Loucy (cell line): ENCODE measurements at regions not wholly inside any gene's neighbourhood (a gene's known extent, or its start where the extent isn't known, plus 50 kb on each side); places are given as distances from the start of the nearest gene placed in this dataset.

Experiments used
- H2AFZ ChIP-seq: fragments of 200-600 bp; sonication (generic); 2 replicates; pipeline ENCODE4 v1.6.0; 2016; ENCODE audit warnings: antibody characterized with exemption, mild to moderate bottlenecking, low read length, moderate library complexity
- H3F3A ChIP-seq: fragments of 200-600 bp; 2 replicates; pipeline ENCODE4 v1.6.0; 2016; ENCODE audit warnings: antibody characterized with exemption, low read depth, mild to moderate bottlenecking
- H3K27me3 ChIP-seq: fragments of 200-600 bp; sonication (generic); 2 replicates; pipeline ENCODE4 v1.6.1; 2014; ENCODE audit warnings: low read length, mild to moderate bottlenecking; ENCODE audit not compliant: insufficient read depth, poor library complexity, severe bottlenecking
- H3K36me3 ChIP-seq: fragments of 200-600 bp; sonication (generic); 2 replicates; pipeline ENCODE4 v1.6.1; 2016; ENCODE audit warnings: low read length; ENCODE audit not compliant: insufficient read depth
- H3K4me1 ChIP-seq: fragments of 200-600 bp; sonication (generic); 2 replicates; pipeline ENCODE4 v1.5.1; 2014; ENCODE audit warnings: low read length, mild to moderate bottlenecking; ENCODE audit not compliant: insufficient read depth, poor library complexity, severe bottlenecking
- H3K4me2 ChIP-seq: fragments of 200-600 bp; sonication (generic); 2 replicates; pipeline ENCODE4 v1.6.0; 2014; ENCODE audit warnings: antibody characterized with exemption, low read length, low read depth, mild to moderate bottlenecking; ENCODE audit not compliant: poor library complexity, severe bottlenecking
- H3K4me3 ChIP-seq: fragments of 200-600 bp; sonication (generic); 2 replicates; pipeline ENCODE4 v1.5.1; 2014; ENCODE audit warnings: low read length, mild to moderate bottlenecking, mixed read lengths; ENCODE audit not compliant: poor library complexity, severe bottlenecking
- H3K79me2 ChIP-seq: fragments of 200-600 bp; sonication (generic); 2 replicates; pipeline ENCODE4 v1.6.1; 2014; ENCODE audit warnings: low read length; ENCODE audit not compliant: insufficient read depth
- H3K9ac ChIP-seq: fragments of 200-600 bp; sonication (generic); 2 replicates; pipeline ENCODE4 v1.6.0; 2014; ENCODE audit warnings: mild to moderate bottlenecking, low read depth, low read length, moderate library complexity; ENCODE audit not compliant: poor library complexity, severe bottlenecking
- H3K9me2 ChIP-seq: fragments of 200-600 bp; sonication (generic); replicated peaks from 2 replicates; pipeline ENCODE4 v1.6.1; 2016; ENCODE audit warnings: low read depth, low read length, mixed read lengths
- H3K9me3 ChIP-seq: fragments of 200-600 bp; sonication (generic); 2 replicates; pipeline ENCODE4 v1.6.1; 2014; ENCODE audit warnings: mild to moderate bottlenecking, antibody characterized with exemption, low read length, low read depth; ENCODE audit not compliant: insufficient read depth
- H4K20me1 ChIP-seq: fragments of 200-600 bp; sonication (generic); 2 replicates; pipeline ENCODE4 v1.6.0; 2014; ENCODE audit warnings: antibody characterized with exemption, low read length, mild to moderate bottlenecking; ENCODE audit not compliant: insufficient read depth, poor library complexity, severe bottlenecking
- CTCF ChIP-seq: fragments of 200-600 bp; sonication (generic); conservative IDR thresholded peaks from 2 replicates; pipeline ENCODE4 v1.5.1; 2014; ENCODE audit warnings: mild to moderate bottlenecking, antibody characterized with exemption, low read length
- EZH2phosphoT487 ChIP-seq: fragments of 200-600 bp; IDR thresholded peaks from 2 replicates; pipeline ENCODE4 v1.6.1; 2018; ENCODE audit warnings: antibody characterized with exemption, mild to moderate bottlenecking, moderate library complexity, borderline replicate concordance

GRCh38 chr1:4025752-4026151 is 125.7 kb upstream of the C1orf174 start:
- Histone ChIP-seq H2AFZ (no peak overlapping the region), H4K20me1 (no peaks in the 10 kb centered on the region), H3K79me2 (no peaks in the 10 kb centered on the region), H3K36me3 (no peaks in the 10 kb centered on the region), H3K9me3 (0 out of 2 replicates have a peak, but pooled peaks cover 5% of the 10 kb centered on the region), H3K27me3 (no peaks in the 10 kb centered on the region), H3F3A (no peaks in the 10 kb centered on the region), H3K4me1 (no peaks in the 10 kb centered on the region), H3K9me2 (no peaks in the 10 kb centered on the region), H3K4me2 (no peak overlapping the region), H3K9ac (no peak overlapping the region), H3K4me3 (no peak overlapping the region)
- TF ChIP-seq CTCF = no peak
- no peak for TF ChIP-seq EZH2phosphoT487

GRCh38 chr1:4027008-4027407 is 126.9 kb upstream of the C1orf174 start:
- H3K4me2 ChIP-seq = no peak overlapping the region
- no peaks in the 10 kb centered on the region for H3K79me2 ChIP-seq
- no peaks in the 10 kb centered on the region for H3K9me2 ChIP-seq
- no peaks in the 10 kb centered on the region for H3F3A ChIP-seq
- no peak overlapping the region for H3K4me3 ChIP-seq
- no peaks in the 10 kb centered on the region for H3K4me1 ChIP-seq
- no peaks in the 10 kb centered on the region for H3K27me3 ChIP-seq
- TF ChIP-seq EZH2phosphoT487 (no peak), CTCF (no peak)
- H4K20me1 ChIP-seq = no peaks in the 10 kb centered on the region
- 0 out of 2 replicates have a peak, but pooled peaks cover 5% of the 10 kb centered on the region for H3K9me3 ChIP-seq
- no peaks in the 10 kb centered on the region for H3K36me3 ChIP-seq
- no peak overlapping the region for H3K9ac ChIP-seq
- H2AFZ ChIP-seq = no peak overlapping the region

- Histone ChIP-seq H3K4me3 (no peak overlapping the region), H3K4me1 (no peaks in the 10 kb centered on the region), H3K9me3 (0 out of 2 replicates have a peak, but pooled peaks cover 5% of the 10 kb centered on the region), H3F3A (no peaks in the 10 kb centered on the region), H3K9ac (no peak overlapping the region), H3K36me3 (no peaks in the 10 kb centered on the region), H3K27me3 (no peaks in the 10 kb centered on the region), H3K9me2 (no peaks in the 10 kb centered on the region), H2AFZ (no peak overlapping the region), H3K79me2 (no peaks in the 10 kb centered on the region), H3K4me2 (no peak overlapping the region), H4K20me1 (no peaks in the 10 kb centered on the region)
- TF ChIP-seq CTCF = no peak
- TF ChIP-seq EZH2phosphoT487 = no peak
These were observed 127.5 kb upstream of the C1orf174 start for GRCh38 chr1:4027492-4028138.
